ENCODE measurements at regions not wholly inside any gene's neighbourhood (a gene's known extent, or its start where the extent isn't known, plus 50 kb on each side); places are given as distances from the start of the nearest gene placed in this dataset.

GRCh38 chr6:79394690-79395089 lies 142.5 kb downstream of the LCA5 start:
- no peak overlapping the region for H3K4me3 ChIP-seq
- H3K27me3 ChIP-seq: no peaks in the 10 kb centered on the region
- no peak for TF ChIP-seq POLR2AphosphoS5 (IDR thresholded peaks at IDR 0.05)
- TF ChIP-seq CTCF (IDR thresholded peaks at IDR 0.05): no peak
- no peak for TF ChIP-seq POLR2A (IDR thresholded peaks at IDR 0.05)
- DNase-seq (ENCODE audit: low spot score in 2 of 2): no peak
- intact Hi-C loops (cut with DNase I; ENCODE audit: low total_unique reads): no loop called here
- H3K36me3 ChIP-seq: no peaks in the 10 kb centered on the region
- no peak overlapping the region for H3K27ac ChIP-seq
- H3K9me3 ChIP-seq: no peaks in the 10 kb centered on the region
- H3K4me1 ChIP-seq: no peaks in the 10 kb centered on the region

- Histone ChIP-seq H3K9me3 (no peaks in the 10 kb centered on the region), H3K4me3 (no peak overlapping the region), H3K4me1 (no peaks in the 10 kb centered on the region), H3K27ac (no peak overlapping the region), H3K36me3 (no peaks in the 10 kb centered on the region), H3K27me3 (no peaks in the 10 kb centered on the region)
- no peak for DNase-seq (ENCODE audit: low spot score in 2 of 2)
- intact Hi-C loops (cut with DNase I; ENCODE audit: low total_unique reads): no loop called here
- no peak for TF ChIP-seq POLR2A (IDR thresholded peaks at IDR 0.05)
- no peak for TF ChIP-seq POLR2AphosphoS5 (IDR thresholded peaks at IDR 0.05)
- TF ChIP-seq CTCF (IDR thresholded peaks at IDR 0.05): no peak
These were observed 145.1 kb downstream of the LCA5 start for GRCh38 chr6:79392094-79392493.

- H3K36me3 ChIP-seq: no peaks in the 10 kb centered on the region
- H3K27ac ChIP-seq: no peak overlapping the region
- H3K27me3 ChIP-seq: no peaks in the 10 kb centered on the region
- DNase-seq (ENCODE audit: low spot score in 2 of 2): no peak
- intact Hi-C loops (cut with DNase I; ENCODE audit: low total_unique reads): no loop called here
- no peaks in the 10 kb centered on the region for H3K9me3 ChIP-seq
- no peaks in the 10 kb centered on the region for H3K4me1 ChIP-seq
- TF ChIP-seq POLR2A (IDR thresholded peaks at IDR 0.05) (no peak), POLR2AphosphoS5 (IDR thresholded peaks at IDR 0.05) (no peak), CTCF (IDR thresholded peaks at IDR 0.05) (no peak)
- no peak overlapping the region for H3K4me3 ChIP-seq
These were observed 145.8 kb downstream of the LCA5 start for GRCh38 chr6:79391480-79391879.

- Histone ChIP-seq H3K27ac (no peak overlapping the region), H3K9me3 (no peaks in the 10 kb centered on the region), H3K36me3 (no peaks in the 10 kb centered on the region), H3K27me3 (no peaks in the 10 kb centered on the region), H3K4me1 (no peaks in the 10 kb centered on the region), H3K4me3 (no peak overlapping the region)
- intact Hi-C loops (cut with DNase I; ENCODE audit: low total_unique reads): no loop called here
- TF ChIP-seq POLR2AphosphoS5 (IDR thresholded peaks at IDR 0.05): no peak
- TF ChIP-seq CTCF (IDR thresholded peaks at IDR 0.05): no peak
- no peak for TF ChIP-seq POLR2A (IDR thresholded peaks at IDR 0.05)
- no peak for DNase-seq (ENCODE audit: low spot score in 2 of 2)
These were observed 151.3 kb downstream of the LCA5 start for GRCh38 chr6:79385893-79386292.

- DNase-seq (ENCODE audit: low spot score in 2 of 2): no peak
- H3K27me3 ChIP-seq: no peaks in the 10 kb centered on the region
- H3K9me3 ChIP-seq: no peaks in the 10 kb centered on the region
- H3K4me1 ChIP-seq: no peaks in the 10 kb centered on the region
- H3K27ac ChIP-seq: no peak overlapping the region
- H3K4me3 ChIP-seq: no peak overlapping the region
- TF ChIP-seq POLR2A (IDR thresholded peaks at IDR 0.05): no peak
- TF ChIP-seq CTCF (IDR thresholded peaks at IDR 0.05): no peak
- TF ChIP-seq POLR2AphosphoS5 (IDR thresholded peaks at IDR 0.05): no peak
- H3K36me3 ChIP-seq: no peaks in the 10 kb centered on the region
- intact Hi-C loops (cut with DNase I; ENCODE audit: low total_unique reads): no loop called here
These were observed 150.9 kb upstream of the HMGN3 start for GRCh38 chr6:79385333-79385732.

Measured in breast epithelium (tissue), 4 donors.